ENCODE measurements at regions not wholly inside any gene's neighbourhood (a gene's known extent, or its start where the extent isn't known, plus 50 kb on each side); places are given as distances from the start of the nearest gene placed in this dataset.

GRCh38 chr3:74165211-74165610 is 449.2 kb downstream of the CNTN3 start:
- DNase-seq (ENCODE audit: low spot score) (no peak), ATAC-seq (ENCODE audit: insufficient number of reproducible peaks, low FRiP score, low read depth) (no peak)
- no peak overlapping the region for H3K4me3 ChIP-seq
- no peak overlapping the region for H3K27ac ChIP-seq
- no peaks in the 10 kb centered on the region for H3K27me3 ChIP-seq (replicated peaks; ENCODE audit: insufficient read depth)
- no peak for TF ChIP-seq CTCF (IDR thresholded peaks at IDR 0.05)
- H3K4me1 ChIP-seq (ENCODE audit: control insufficient read depth in 1 of 2, low read depth in 2 of 2), result no peaks in the 10 kb centered on the region
- no peaks in the 10 kb centered on the region for H3K36me3 ChIP-seq
- H3K9me3 ChIP-seq, result no peaks in the 10 kb centered on the region

GRCh38 chr3:74149466-74149865 is 465.0 kb downstream of the CNTN3 start:
- H3K27ac ChIP-seq, result no peak overlapping the region
- no peak for ATAC-seq (ENCODE audit: insufficient number of reproducible peaks, low FRiP score, low read depth)
- no peak overlapping the region for H3K4me3 ChIP-seq
- H3K4me1 ChIP-seq (ENCODE audit: control insufficient read depth in 1 of 2, low read depth in 2 of 2), result no peaks in the 10 kb centered on the region
- TF ChIP-seq CTCF (IDR thresholded peaks at IDR 0.05), result no peak
- no peaks in the 10 kb centered on the region for H3K9me3 ChIP-seq
- no peaks in the 10 kb centered on the region for H3K27me3 ChIP-seq (replicated peaks; ENCODE audit: insufficient read depth)
- no peak for DNase-seq (ENCODE audit: low spot score)
- no peaks in the 10 kb centered on the region for H3K36me3 ChIP-seq

- ATAC-seq (ENCODE audit: insufficient number of reproducible peaks, low FRiP score, low read depth) (no peak), DNase-seq (ENCODE audit: low spot score) (no peak)
- Histone ChIP-seq H3K9me3 (no peaks in the 10 kb centered on the region), H3K4me1 (ENCODE audit: control insufficient read depth in 1 of 2, low read depth in 2 of 2) (no peaks in the 10 kb centered on the region), H3K27me3 (replicated peaks; ENCODE audit: insufficient read depth) (no peaks in the 10 kb centered on the region), H3K27ac (no peak overlapping the region), H3K36me3 (no peaks in the 10 kb centered on the region), H3K4me3 (no peak overlapping the region)
- no peak for TF ChIP-seq CTCF (IDR thresholded peaks at IDR 0.05)
Measured at GRCh38 chr3:74145277-74145676, 469.2 kb downstream of the CNTN3 start.

- H3K36me3 ChIP-seq, result no peaks in the 10 kb centered on the region
- TF ChIP-seq CTCF (IDR thresholded peaks at IDR 0.05), result no peak
- H3K4me3 ChIP-seq, result no peak overlapping the region
- H3K27me3 ChIP-seq (replicated peaks; ENCODE audit: insufficient read depth), result no peaks in the 10 kb centered on the region
- no peaks in the 10 kb centered on the region for H3K4me1 ChIP-seq (ENCODE audit: control insufficient read depth in 1 of 2, low read depth in 2 of 2)
- H3K27ac ChIP-seq, result no peak overlapping the region
- no peaks in the 10 kb centered on the region for H3K9me3 ChIP-seq
- no peak for ATAC-seq (ENCODE audit: insufficient number of reproducible peaks, low FRiP score, low read depth)
- DNase-seq (ENCODE audit: low spot score), result no peak
Measured at GRCh38 chr3:74139648-74140047, 474.8 kb downstream of the CNTN3 start.

GRCh38 chr3:74137790-74138189 is 476.7 kb downstream of the CNTN3 start:
- Histone ChIP-seq H3K4me3 (no peak overlapping the region), H3K27me3 (replicated peaks; ENCODE audit: insufficient read depth) (no peaks in the 10 kb centered on the region), H3K9me3 (no peaks in the 10 kb centered on the region), H3K36me3 (no peaks in the 10 kb centered on the region), H3K4me1 (ENCODE audit: control insufficient read depth in 1 of 2, low read depth in 2 of 2) (no peaks in the 10 kb centered on the region), H3K27ac (no peak overlapping the region)
- DNase-seq (ENCODE audit: low spot score) (no peak), ATAC-seq (ENCODE audit: insufficient number of reproducible peaks, low FRiP score, low read depth) (no peak)
- TF ChIP-seq CTCF (IDR thresholded peaks at IDR 0.05), result no peak

Measured in thoracic aorta (tissue), 2 donors.